GM21390 (cell line): ENCODE measurements at regions not wholly inside any gene's neighbourhood (a gene's known extent, or its start where the extent isn't known, plus 50 kb on each side); places are given as distances from the start of the nearest gene placed in this dataset.

ENCODE experiments used
- ATAC-seq: cut with Tn5 transposase; IDR thresholded peaks from one replicate; pipeline ENCODE4 v1.9.1; 2021; ENCODE audit not compliant: unreplicated experiment

DNA sequence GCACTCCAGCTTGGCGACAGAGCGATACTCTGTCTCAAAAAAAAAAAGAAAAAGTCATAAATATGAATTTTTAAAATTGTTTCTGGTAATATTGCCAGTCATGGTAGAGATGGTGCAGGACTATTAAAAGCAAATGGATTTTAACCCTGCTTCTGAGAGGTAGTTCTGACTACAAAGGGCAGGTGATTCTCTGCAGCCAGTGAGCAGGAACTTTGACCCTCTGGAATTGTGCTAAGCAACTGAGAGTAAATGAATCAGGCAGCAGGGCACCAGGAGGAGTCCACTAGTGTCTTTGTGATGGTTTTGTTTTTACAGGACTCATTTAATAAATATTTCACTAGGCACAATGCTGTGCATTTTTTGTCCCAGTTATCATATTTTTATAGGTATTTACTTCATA lies 781.2 kb downstream of the TLE4 start:
- no peak for ATAC-seq

DNA sequence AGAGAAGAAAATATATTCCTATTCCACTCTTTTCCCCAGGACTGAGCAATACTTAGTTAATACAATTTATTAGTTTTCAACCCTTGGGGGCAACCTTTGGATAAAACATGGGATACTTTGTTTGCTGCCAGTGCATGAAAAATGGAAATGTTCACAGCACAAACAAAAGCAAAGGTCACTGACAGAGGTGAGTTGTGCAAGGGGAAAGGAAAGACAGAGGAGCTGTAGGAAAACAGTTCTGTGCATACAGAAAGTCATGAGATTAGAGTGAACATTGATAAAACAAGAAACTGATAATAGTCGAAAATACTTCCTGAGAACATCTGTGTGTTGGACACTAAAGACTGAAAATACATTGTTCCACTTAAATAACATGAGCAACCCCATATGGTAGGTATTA lies 779.8 kb downstream of the TLE4 start:
- ATAC-seq: no peak

DNA sequence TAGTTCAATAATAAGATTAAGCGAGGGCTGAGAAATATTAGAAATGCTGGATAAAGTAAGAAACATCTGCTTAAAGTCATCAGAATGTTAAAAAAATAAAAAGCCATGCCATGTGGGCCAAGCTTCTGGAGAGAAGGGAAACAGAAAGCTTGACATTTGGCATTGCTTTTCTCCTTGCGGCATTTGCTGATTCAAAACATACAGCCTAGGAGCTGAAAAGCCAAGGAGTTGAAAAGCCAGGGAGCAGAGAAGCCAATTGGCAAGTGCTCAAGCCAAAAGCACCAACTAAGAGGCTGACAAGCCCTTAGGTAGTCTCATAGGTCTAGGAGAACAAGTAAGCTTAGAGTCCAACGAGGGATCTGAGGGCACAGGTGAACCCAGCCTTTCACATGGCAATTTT lies 754.3 kb downstream of the TLE4 start:
- no peak for ATAC-seq

DNA sequence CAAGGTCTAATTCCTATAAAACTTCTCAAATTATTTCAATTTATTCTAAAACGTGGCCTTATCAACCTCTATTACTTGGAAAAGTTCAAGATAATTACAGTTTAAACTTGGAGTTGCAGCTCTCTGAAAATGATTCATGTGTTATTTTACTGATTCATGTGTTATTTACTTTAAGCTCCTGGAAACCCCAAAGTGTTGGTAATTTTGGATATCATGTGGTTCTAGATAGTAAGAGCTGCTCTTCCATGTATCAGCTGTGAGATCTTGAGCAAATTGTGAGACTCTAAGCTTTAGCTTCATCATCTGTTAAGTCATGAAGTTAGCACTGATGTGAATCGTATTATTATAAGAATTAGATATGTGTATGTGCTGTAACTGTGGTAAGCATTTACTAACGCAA lies 749.2 kb downstream of the TLE4 start:
- no peak for ATAC-seq

DNA sequence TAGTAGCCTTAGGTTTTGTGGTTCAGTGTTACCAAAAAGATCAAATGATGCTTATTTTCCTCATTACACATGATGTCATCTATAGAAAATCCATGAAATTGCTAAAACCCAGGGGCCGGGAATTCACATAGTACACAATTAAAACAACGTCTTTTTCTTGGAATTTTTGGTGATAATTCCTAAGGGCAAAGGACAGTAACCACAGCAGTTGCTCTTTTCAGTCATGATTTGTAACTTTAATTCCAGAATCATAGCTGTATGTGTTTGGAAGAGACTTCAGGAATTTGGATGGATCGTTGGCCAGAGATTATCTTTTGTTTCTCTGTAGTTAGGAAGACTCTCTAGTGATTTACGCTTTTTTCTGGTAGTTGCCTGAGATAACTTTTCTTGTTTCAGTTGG lies 748.7 kb downstream of the TLE4 start:
- no peak for ATAC-seq

DNA sequence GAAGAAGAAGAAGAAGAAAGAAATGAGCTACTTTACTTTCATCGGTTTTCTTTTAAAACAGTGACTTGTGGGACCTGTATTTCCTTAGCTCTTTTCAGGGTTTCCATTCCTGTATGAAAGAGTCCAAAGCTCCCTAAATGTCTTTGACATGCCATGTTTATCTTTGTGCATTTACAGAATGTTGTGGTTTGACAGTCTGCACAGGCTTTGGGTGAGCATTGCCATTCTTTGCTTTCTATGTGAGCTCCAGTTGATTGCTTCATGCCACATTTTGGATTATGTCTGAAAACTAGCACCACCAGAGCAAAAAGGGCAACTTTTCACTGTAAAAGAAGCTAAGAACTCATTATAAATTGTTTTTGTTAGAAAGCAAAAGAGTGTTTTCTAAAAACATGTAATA lies 733.4 kb downstream of the TLE4 start:
- no peak for ATAC-seq

DNA sequence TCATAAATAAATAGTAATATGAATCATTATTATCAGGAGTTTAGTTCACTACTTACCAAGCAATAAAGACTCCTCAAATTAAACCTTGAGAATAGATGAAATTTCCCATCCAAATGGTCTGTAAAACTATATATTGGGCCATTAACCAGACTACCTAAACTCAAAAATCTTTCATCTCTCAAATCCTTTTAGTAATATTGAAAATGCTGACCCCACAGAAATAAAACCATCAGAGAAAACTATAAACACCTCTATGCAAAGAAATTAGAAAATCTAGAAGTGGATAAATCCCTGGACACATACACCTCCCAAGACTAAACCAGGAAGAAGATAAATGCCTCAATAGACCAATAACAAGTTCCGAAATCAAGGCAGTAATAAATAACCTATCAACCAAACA lies 723.2 kb downstream of the TLE4 start:
- no peak for ATAC-seq

DNA sequence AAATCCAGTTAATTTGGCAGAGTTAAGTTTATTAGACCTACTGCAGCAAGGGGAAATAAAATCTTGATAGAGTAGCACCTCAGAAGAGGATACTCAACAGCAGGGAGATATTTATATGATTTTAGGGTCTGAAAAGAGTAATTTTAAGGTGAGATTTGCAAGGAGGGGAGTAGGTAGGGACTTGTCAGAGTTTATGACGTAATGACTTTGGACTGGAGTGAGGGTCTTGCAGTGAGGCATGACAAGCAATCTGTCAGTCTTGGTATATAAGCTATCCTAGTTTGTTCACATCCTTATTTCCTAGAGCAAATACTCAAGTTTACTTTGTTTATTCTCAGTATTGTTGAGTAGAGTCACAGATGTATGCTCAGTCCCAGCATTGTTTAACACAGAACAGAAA lies 722.6 kb downstream of the TLE4 start:
- no peak for ATAC-seq

DNA sequence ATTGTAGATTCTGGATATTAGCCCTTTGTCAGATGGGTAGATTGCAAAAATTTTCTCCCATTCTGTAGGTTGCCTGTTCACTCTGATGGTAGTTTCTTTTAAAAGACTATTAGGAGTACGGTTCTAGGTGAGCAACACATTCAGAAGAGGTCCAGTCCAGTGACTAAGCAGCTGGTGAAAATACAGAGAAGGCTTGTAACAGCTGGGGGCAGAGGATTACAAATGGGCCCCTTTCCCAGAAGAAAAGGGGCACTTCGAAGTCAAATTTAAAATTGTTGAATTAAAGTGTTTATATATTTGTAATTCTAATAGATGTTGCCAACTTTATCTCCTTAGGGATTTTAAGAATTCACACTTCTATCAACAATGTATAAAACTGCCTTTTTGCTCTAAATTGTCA lies 720.5 kb downstream of the TLE4 start:
- no peak for ATAC-seq

DNA sequence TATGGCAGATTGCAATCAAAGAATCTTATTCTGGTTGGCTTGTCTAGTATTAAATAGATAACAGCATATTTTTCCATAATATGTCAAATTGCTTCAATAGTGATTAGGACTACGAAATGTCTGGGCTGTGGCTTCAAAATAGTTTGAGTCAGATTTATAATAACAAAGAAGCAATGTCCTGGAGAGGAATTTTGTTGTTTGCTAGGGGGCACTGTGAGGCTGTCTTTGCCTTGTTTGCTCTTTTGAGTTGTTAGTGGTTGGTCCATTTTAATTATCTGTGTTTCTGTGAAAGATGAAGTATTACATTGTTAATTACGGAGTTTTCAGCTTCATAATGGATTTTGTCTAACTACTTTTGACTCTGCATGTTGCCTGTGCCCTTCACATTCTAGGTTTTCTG lies 713.6 kb downstream of the TLE4 start:
- no peak for ATAC-seq

DNA sequence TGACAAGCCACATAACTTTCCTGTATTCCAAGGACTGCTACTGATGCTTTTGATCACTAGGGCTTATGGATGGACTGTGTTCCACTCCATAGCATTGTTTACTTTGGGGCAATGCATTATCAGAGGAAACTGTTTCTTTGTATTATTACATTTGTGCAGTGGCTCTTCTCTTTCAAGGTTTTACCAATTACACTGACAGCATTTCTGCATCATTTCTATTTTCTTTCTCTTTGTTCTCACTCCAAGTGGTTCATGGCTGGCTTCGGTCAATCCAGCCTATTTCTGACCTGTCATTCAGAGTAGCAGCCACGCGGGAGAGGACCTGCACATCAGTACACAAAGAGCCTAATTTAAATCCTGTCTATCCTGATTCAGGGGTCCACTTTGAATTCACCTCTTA lies 711.0 kb downstream of the TLE4 start:
- ATAC-seq: no peak

DNA sequence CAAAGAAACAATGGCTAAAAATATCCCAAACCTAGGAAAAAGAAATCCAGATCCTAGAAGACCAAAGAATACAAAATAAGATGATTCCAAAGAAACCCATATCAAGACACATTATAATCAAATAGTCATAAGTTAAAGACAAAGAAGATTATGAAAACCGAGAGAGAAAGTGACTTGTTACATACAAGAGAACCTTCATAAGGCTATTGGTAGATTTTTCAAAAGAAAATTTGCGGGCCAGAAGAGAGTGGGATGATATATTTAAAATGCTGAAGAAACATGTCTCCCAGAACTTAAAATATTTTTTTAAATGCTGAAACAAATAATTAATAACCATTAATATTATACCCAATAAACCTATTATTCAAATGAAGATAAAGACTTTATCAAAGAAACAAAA lies 687.3 kb downstream of the TLE4 start:
- ATAC-seq: no peak

DNA sequence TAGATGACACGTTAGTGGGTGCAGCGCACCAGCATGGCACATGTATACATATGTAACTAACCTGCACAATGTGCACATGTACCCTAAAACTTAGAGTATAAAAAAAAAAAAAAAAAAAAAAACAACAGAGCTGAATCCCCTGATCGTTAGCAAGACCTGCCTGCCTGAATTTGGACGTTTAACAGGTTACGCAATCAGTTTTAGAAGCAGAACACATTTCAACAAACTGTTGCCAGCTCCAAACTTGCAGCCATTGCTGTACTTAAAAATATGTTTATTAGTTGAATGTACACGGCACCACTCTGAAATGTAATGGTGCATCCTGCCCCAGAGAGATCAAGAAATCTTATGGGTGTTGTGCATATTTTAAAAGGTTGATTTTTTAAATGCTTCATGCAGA lies 680.0 kb downstream of the TLE4 start:
- no peak for ATAC-seq

DNA sequence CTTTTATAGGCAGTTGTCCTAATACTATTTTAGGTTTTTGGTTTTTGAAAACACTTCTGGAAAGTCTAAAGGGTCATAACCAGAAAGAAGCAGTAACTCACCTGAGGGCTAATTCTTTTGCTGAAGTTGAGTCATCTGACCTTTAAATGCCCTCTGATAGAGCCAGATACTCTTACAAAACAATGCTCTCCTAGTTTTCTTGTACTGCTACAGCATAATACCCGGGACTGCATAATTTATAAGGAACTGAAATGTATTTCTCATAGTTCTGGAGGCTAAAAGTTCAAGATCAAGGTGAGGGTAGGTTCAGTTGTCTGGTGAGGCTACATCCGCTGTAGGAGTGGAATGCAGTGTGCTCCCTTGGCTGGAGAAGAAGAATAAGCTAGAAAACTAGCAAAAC lies 670.3 kb downstream of the TLE4 start:
- no peak for ATAC-seq

DNA sequence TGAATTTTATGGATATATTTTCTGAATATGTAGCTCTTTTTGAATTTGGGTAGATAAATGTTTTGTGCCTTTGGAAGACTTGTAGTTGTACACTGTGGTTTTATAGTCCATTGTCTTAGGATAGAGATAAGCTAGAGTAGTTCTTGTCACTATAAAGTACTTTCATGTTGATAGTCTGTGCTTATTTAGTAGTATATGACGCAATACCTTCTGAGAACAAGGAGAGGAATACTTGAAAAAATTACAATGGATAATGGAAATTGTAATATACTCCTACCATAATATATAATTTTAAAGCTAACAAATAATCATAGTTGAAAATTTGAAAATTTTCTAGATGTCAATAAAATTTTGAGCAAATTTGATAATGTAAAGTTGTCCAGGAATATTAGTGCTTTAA lies 664.0 kb downstream of the TLE4 start:
- no peak for ATAC-seq

DNA sequence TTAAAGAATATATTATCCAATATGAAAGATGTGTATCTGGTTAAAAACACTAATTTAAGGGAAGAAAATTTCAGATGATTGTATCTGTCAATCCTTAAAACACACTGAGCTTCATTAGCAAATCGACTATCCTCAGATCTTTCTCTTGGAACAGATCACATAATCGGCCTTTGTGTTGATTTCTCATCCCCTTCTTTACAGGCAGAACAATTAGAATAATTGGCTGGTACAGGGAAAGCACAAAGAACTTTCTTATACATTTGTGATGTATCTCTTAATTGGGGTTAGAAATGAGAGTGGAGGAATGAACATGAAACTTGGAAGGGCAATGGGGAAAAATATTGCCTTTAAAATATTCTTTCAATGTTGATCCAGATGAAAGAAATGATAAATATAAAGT lies 662.1 kb downstream of the TLE4 start:
- no peak for ATAC-seq

DNA sequence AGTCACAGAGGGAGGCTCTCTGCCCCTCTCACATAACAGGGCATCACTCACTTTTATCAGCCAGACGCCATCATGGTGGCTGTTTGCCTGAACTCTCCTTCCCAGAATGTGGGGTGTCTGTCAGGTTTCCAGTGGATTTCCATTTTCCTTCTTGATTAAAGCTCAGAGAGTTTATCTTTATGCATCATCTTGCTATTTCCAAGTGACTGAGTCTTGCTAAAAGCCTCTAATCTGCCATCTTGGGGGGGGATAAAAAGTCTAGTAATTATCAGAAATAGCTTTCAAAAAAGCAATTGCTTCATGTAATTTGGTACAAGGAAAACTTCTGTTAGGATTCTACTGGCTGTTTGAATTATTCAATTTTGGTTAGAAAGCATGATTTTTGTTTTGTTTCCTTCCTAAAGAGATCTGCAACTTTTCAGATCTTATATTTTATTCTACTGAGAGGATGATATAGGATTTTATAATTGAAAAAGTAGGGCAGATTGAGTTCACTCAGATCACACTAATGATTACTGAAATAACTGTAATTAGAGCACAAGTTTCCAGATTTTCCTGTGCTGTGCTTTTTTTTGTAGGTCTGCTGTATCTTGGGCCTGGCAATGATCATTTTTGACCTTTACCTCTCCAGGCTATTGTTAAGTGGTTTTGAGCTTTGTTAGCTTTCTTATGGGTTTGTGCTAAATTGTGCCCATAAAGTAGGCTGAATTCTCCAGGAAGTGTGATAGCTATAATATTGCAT lies 661.5 kb downstream of the TLE4 start:
- no peak for ATAC-seq

DNA sequence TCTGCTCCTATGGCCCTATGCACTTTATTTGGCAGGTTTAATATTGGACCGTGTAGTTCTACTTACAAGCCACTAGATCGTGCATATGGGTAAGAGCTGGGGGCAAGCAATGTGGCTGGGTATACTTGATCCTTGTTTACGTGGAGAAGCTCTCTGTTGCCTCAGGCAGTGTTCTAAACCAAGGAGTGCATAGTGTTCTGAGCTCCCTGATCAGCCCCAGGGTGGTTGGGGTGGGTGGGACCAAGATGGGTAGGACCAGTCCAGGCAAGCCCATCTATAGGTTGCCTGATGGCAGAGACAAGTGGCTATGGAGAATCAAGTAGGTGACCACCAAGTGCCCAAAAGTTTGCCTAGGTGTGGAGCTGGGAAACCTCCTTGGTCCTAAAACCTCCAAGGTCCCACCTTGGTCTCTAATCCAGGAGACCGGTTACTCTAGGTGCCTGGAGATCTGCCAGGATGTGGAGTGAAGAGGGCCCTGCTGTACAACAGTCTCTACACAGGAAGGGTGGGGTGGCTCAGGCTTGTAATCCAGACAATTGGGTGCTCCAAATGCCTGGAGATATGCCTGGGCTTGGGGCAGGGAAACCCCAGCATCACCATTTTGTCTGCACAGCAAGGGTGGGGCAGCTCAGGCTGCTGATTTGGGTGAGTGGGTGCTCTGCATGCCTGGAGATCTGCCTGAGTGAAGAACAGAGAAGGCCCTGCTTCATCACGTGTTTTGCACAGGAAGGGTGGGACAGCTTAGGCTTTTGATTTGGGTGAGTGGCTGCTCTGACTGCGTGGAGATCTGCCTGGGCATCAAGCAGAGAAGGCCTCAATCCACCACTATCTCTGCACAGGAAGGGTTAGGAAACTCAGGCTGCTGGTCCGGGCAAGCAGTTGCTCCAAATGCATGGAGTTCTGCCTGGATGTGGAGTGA lies 659.8 kb downstream of the TLE4 start:
- ATAC-seq: no peak

DNA sequence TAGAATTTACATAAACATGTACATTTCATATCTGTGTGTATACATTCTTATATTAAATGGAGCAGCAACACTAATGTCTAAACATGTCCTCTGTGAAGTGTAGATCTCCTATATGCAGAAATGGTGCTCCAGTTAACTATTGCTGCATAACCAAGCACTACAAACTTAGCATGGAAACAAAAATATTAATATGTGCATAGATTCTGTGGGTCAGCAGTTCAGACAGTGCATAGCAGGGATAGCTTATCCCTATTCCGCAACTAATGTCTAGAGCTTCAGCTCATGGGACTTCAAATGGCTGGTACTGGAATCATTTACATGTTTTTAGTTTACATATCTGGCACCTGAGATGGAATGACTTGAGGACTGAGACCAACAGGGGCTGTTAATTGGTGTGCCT lies 652.1 kb downstream of the TLE4 start:
- no peak for ATAC-seq

DNA sequence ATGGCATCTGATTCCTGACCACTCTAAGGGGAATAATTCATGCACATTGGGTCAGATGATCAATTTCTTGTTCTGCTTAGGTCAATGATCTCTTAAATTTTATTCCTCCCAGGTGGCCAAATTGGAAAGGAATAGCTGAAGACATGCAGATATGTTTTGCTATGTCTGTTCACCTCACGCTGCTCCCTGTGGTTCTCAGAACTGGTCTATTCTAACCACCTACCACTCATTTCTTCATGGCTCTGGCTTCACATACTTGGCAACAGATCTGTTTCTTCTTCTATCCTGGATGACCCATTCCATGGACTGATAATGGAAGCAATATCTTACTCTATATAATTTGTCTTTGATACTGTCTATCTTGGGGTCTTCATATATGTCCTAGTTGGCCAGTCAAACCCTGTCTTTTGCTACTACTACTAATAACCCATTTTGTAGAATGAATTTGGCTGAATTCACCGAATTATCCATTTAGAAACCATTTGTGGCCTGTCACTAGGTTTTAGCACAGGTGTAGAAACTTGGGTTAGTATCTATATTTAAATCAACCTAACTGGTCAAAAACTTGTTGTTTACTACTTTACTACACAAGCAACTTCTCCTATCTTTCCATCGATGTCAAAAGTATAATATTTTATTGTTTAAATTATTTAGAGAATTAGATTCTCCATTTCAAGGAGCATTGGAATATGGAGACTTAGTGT lies 650.9 kb downstream of the TLE4 start:
- no peak for ATAC-seq

DNA sequence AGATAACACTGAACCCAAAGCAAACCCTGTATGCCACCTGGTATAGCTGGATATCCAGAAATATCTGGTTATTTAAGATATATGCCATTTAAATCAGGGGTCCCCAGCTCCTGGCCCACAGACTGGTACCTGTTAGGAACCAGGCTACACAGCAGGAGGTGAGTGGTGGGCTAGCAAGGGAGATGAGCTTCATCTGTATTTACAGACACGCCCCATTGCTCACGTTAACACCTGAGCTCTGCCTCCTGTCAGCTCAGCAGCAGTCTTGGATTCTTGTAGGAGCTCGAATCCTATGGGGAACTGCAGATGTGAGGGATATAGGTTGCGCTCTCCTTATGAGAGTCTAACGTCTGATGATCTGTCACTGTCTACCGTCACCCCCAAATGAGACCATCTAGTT lies 646.6 kb downstream of the TLE4 start:
- no peak for ATAC-seq

DNA sequence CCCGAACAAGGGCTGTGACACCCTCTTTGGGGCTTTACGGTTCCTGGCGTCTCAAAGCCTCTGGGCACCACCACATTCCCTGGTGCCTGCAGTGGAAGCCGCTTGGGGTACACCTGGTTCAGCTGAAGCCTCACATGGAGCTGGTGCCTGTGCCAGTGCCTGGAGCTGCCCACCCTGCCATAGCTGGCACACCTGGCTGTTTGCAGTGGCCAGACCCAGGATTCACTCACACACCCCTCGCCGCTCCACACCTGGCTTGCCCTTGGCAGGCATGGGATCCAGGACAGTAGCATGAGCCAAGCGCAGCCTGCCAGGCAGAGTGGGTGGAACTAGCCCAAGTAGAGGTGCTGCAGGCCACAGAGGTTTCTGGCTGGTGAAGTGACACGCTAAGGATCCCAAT lies 641.8 kb downstream of the TLE4 start:
- no peak for ATAC-seq
